ENCODE measurements at regions not wholly inside any gene's neighbourhood (a gene's known extent, or its start where the extent isn't known, plus 50 kb on each side); places are given as distances from the start of the nearest gene placed in this dataset.

- TF ChIP-seq KIAA2018 (CRISPR knock-in tag; IDR thresholded peaks at IDR 0.05; ENCODE audit: borderline replicate concordance) = no peak
- no peak for TF ChIP-seq MEF2D (CRISPR knock-in tag; IDR thresholded peaks at IDR 0.05)
- no peak for TF ChIP-seq IKZF4 (CRISPR knock-in tag; IDR thresholded peaks at IDR 0.05; ENCODE audit: borderline replicate concordance, low read depth, not compliant biosample characterization)
- TF ChIP-seq THYN1 (CRISPR knock-in tag; IDR thresholded peaks at IDR 0.05; ENCODE audit: borderline replicate concordance, low read depth) = no peak
- TF ChIP-seq DMAP1 (CRISPR knock-in tag; IDR thresholded peaks at IDR 0.05) = no peak
- TF ChIP-seq JUND (CRISPR knock-in tag; IDR thresholded peaks at IDR 0.05) = no peak
- no peak for TF ChIP-seq POLR2A (IDR thresholded peaks at IDR 0.05; ENCODE audit: insufficient read depth in 1 of 2, low read depth in 2 of 2, low read length in 2 of 2)
- TF ChIP-seq TFE3 (CRISPR knock-in tag; IDR thresholded peaks at IDR 0.05) = no peak
- TF ChIP-seq ZNF607 (CRISPR knock-in tag; IDR thresholded peaks at IDR 0.05; ENCODE audit: borderline replicate concordance) = no peak
- no peak for TF ChIP-seq CHD2 (IDR thresholded peaks at IDR 0.05; ENCODE audit: low read depth, low read length)
- no peak for TF ChIP-seq THAP9 (CRISPR knock-in tag; IDR thresholded peaks at IDR 0.05; ENCODE audit: borderline replicate concordance)
- TF ChIP-seq KDM2A (CRISPR knock-in tag; IDR thresholded peaks at IDR 0.05; ENCODE audit: borderline replicate concordance, low read depth) = no peak
- no peak for TF ChIP-seq NR2F1 (CRISPR knock-in tag; IDR thresholded peaks at IDR 0.05)
- no peak for TF ChIP-seq NFKB2 (CRISPR knock-in tag; IDR thresholded peaks at IDR 0.05; ENCODE audit: borderline replicate concordance)
- TF ChIP-seq ZFP62 (CRISPR knock-in tag; IDR thresholded peaks at IDR 0.05) = no peak
Observed at GRCh38 chr10:61302124-61302523, 151.1 kb downstream of the TMEM26 start (continued).
